T-helper 1 cell treated with Interleukin-12 subunit alpha and Interleukin-12 subunit beta and Interleukin-4 antibody, amounts not matched to agents 30 μg/mL and 1 μg/mL, for 36 hours (primary cell): ENCODE measurements at regions not wholly inside any gene's neighbourhood (a gene's known extent, or its start where the extent isn't known, plus 50 kb on each side); places are given as distances from the start of the nearest gene placed in this dataset.
A peak's percentile ranks its signal among the peaks of the same experiment; 100 is the strongest.

ENCODE experiments used
- H3K27ac Mint-ChIP-seq: one replicate; pipeline ENCODE4 v1.8.0; 2021; ENCODE audit warnings: mild to moderate bottlenecking, mixed read lengths
- H3K27me3 Mint-ChIP-seq: one replicate; pipeline ENCODE4 v1.8.0; 2021; ENCODE audit warnings: low read depth, mixed read lengths
- H3K36me3 Mint-ChIP-seq: one replicate; pipeline ENCODE4 v1.8.0; 2021; ENCODE audit warnings: low read depth, mixed read lengths
- H3K4me1 Mint-ChIP-seq: one replicate; pipeline ENCODE4 v1.8.0; 2021; ENCODE audit warnings: low read depth, mixed read lengths
- H3K4me3 Mint-ChIP-seq: one replicate; pipeline ENCODE4 v1.8.0; 2021; ENCODE audit warnings: mild to moderate bottlenecking, moderate library complexity, mixed read lengths
- H3K9me3 Mint-ChIP-seq: one replicate; pipeline ENCODE4 v1.8.0; 2021; ENCODE audit warnings: mixed read lengths

DNA sequence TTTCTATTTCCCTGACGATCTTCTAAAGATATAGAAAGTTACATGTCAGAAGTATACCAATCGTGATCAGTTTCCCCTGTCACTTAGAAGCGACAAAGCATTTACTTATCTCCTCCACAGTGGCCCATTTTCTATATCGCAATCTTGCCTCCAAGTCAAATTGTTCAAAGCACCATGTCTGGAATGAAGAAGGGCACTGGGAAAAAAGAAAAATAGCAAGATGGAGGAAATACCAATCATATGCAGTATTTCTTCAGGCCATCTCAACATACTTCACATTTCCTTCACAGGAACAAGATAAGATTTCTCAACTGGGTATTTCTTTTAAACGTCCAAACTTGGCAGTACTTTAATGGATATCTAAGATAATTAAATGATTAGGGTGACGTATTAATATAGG, 63.3 kb upstream of the IL6 start:
- Mint-ChIP-seq H3K27ac (no peak overlapping the region), H3K9me3 (peaks cover 4% of the 10 kb centered on the region), H3K27me3 (peaks cover 13% of the 10 kb centered on the region), H3K4me3 (no peak overlapping the region), H3K36me3 (peaks cover 6% of the 10 kb centered on the region), H3K4me1 (peaks cover 29% of the 10 kb centered on the region)

DNA sequence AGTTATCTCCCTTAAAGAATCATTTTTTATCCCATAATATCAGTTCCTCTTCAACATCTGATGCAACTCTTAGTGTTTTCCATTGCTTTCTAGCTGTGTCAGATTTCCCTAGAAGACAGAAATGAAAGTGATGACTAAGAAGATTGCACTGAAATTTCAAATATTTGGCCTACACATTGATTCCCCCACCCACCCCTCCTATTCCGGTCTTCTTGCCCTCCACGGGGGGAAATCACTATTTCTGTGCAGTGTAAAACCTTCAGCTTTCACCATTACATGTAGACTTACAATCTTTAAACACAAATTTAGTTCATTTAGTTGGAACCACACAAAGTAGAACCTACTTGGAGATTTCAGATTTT, 63.7 kb upstream of the IL6 start:
- Mint-ChIP-seq H3K4me1 (peaks cover 29% of the 10 kb centered on the region), H3K4me3 (no peak overlapping the region), H3K27me3 (peaks cover 13% of the 10 kb centered on the region), H3K36me3 (peaks cover 5% of the 10 kb centered on the region), H3K9me3 (peaks cover 6% of the 10 kb centered on the region), H3K27ac (no peak overlapping the region)

DNA sequence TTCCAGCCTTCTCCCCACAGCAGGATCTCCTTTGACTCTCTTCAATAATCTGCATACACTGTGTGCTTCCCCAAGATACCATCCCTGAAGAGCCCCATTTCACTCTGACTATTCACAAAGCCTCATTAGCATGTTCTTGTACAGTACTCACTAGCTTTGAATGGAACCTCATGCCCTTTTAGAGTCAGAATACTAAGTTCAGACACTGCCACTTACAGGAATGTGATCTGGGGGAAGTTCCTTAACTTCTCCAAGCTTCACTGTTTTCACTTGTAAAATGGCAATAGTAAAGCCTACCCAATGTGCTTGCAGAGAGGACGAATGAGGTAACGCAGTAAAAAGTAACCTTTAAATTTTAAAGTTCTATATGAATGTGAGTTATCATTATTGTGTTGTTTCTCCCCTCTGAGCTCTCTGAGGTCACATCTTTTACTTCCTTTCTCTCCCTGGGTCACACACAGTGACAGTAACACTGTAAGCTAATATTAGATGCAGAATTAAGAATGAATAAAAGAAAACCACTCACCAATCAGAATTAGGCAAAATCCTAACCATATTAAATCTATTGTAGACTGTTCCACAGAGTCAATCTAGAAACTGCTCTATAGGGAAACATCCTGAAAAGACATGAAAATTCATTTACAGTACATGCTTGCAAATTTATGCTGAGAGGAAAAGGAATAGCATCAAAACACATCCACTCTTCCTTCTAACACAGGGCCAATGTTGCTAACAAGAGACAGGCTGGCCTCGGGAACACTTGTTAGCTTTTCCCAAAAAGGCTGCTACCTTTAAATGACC, 64.2 kb upstream of the IL6 start:
- Mint-ChIP-seq H3K4me1 (peaks cover 31% of the 10 kb centered on the region), H3K27me3 (peaks cover 13% of the 10 kb centered on the region), H3K9me3 (peaks cover 9% of the 10 kb centered on the region), H3K36me3 (peaks cover 7% of the 10 kb centered on the region), H3K4me3 (peak overlapping the region; percentile 4), H3K27ac (no peak overlapping the region)

DNA sequence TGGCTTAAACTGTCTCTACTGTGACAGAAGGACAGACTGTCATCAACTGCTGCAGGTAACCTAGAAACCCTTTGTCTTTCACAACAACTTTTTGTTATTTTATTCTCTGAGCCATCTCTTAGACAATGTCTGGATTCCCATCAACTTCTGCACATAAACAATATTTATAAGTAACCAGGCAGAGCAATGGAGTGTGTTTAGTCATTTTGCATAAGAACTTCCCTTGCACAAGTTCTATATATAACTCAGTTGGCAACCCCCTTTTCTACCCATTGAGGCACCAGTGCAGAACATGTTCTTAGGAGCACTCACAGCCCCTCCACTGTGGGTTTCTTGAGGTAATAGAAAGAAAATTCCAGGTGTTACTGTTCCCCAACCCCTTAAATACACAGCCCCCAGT, 65.0 kb upstream of the IL6 start:
- H3K27ac Mint-ChIP-seq, result no peak overlapping the region

DNA sequence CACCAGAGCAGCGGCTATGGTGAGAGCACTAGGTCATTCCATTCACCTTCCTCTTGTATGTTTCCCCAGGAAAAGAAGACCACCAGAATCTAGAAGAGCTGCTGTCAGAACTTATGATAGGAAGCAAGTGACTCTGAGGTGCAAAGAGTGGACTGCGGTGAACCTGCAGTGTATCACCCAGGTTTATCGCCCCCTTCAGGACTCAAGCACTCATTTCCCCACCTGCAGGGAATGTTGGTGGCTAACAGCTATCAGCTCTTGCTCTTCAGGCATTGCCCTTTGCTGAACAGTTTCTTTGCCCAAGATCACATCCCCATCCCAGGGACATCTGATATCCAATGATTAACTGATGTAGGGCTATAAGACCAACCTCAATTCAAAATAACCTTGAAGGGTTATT, 66.3 kb upstream of the IL6 start:
- no peak overlapping the region for H3K4me3 Mint-ChIP-seq

More for the DNA sequence above, 65.0 kb upstream of the IL6 start:
- Mint-ChIP-seq H3K27me3 (peaks cover 13% of the 10 kb centered on the region), H3K4me1 (peaks cover 31% of the 10 kb centered on the region), H3K9me3 (peaks cover 9% of the 10 kb centered on the region), H3K36me3 (peaks cover 7% of the 10 kb centered on the region), H3K4me3 (no peak overlapping the region)

DNA sequence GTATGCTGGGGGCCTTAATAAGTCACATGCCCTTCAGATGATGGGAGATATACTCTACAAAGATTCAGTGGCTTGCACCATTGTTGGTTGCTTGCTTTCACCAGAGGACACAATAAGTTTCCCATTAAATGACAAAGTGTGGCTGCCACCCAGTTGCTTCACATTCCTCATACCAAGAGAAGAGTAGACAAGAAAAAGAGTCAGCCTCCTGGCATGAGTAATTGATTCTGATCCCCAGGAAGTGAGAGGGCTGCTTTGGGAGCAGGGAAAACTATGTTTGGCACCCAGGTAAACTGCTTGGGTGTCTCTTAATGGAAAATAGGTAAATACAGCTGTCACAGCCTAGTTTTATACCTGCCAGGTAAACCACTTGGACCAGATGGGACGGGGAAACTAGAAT, 66.7 kb upstream of the IL6 start:
- Mint-ChIP-seq H3K27ac (no peak overlapping the region), H3K4me3 (no peak overlapping the region)

More for the DNA sequence above, 66.3 kb upstream of the IL6 start:
- peaks cover 13% of the 10 kb centered on the region for H3K27me3 Mint-ChIP-seq
- peaks cover 27% of the 10 kb centered on the region for H3K4me1 Mint-ChIP-seq
- peaks cover 7% of the 10 kb centered on the region for H3K9me3 Mint-ChIP-seq
- no peak overlapping the region for H3K27ac Mint-ChIP-seq
- H3K36me3 Mint-ChIP-seq, result peaks cover 5% of the 10 kb centered on the region

DNA sequence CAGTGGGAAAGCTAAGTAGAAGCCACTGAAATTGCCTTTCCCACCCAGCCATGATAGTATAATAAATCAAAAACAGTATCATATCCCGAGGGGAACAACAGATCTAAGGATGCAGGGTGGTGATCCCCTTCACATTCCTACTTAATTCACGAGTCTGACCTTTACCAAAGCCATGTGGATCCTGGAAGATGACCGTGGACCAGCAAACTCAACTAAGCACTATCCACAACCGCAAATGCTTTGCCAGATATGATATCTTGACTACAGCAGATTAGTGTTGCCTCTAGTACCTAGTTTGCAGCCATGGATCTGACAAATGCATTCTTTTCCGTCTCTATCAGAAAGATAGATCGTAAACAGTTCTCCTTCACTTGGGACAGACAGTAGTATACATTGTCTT, 67.3 kb upstream of the IL6 start:
- Mint-ChIP-seq H3K27ac (no peak overlapping the region), H3K27me3 (peaks cover 13% of the 10 kb centered on the region), H3K4me1 (peaks cover 25% of the 10 kb centered on the region), H3K9me3 (peaks cover 5% of the 10 kb centered on the region), H3K4me3 (no peak overlapping the region), H3K36me3 (peaks cover 3% of the 10 kb centered on the region)

More for the DNA sequence above, 66.7 kb upstream of the IL6 start:
- peaks cover 25% of the 10 kb centered on the region for H3K4me1 Mint-ChIP-seq
- H3K9me3 Mint-ChIP-seq, result peaks cover 5% of the 10 kb centered on the region
- peaks cover 13% of the 10 kb centered on the region for H3K27me3 Mint-ChIP-seq
- peaks cover 3% of the 10 kb centered on the region for H3K36me3 Mint-ChIP-seq

DNA sequence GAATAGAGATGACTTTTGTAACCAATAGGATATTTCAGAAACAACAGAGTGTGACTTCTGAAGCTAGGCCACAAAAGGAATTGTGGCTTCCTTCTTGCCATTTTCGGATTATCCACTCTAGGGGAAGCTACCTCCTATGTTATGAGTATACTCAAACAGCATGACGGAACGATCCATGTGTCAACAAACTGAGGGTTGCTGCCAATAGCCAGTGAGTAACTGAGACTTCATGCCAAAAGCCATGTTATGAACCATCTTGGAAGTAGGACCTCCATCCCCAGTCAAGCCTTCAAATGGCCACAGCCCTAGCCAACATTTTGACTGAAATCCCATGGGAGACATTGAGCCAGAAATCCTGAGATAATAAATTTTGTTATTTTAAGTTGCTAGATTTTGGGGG, 69.0 kb upstream of the IL6 start:
- H3K4me3 Mint-ChIP-seq, result no peak overlapping the region
- peaks cover 5% of the 10 kb centered on the region for H3K9me3 Mint-ChIP-seq
- peaks cover 5% of the 10 kb centered on the region for H3K36me3 Mint-ChIP-seq
- H3K27me3 Mint-ChIP-seq, result peaks cover 24% of the 10 kb centered on the region
- H3K27ac Mint-ChIP-seq, result no peak overlapping the region
- H3K4me1 Mint-ChIP-seq, result peaks cover 25% of the 10 kb centered on the region

DNA sequence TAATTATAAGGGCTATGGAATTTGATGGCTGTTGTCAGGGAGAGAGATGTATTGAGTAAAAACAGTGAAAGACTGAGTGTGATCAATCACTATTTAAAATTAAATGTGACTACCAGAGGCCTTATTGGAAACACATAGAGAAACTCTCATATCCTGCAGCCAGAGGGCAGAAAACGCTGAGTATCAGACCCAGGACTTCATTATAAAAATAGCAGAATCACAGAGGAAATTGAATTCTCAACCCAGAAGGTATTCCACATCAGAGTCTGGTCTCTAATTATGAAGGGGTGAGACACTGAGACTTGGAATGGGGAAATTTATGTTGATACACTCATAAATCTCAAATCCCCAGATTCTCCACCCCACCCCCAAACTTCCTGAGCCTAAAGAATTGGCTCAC, 69.5 kb upstream of the IL6 start:
- no peak overlapping the region for H3K4me3 Mint-ChIP-seq
- H3K27me3 Mint-ChIP-seq, result peaks cover 23% of the 10 kb centered on the region
- H3K36me3 Mint-ChIP-seq, result peaks cover 5% of the 10 kb centered on the region
- H3K27ac Mint-ChIP-seq, result no peak overlapping the region
- peaks cover 5% of the 10 kb centered on the region for H3K9me3 Mint-ChIP-seq
- peaks cover 21% of the 10 kb centered on the region for H3K4me1 Mint-ChIP-seq

DNA sequence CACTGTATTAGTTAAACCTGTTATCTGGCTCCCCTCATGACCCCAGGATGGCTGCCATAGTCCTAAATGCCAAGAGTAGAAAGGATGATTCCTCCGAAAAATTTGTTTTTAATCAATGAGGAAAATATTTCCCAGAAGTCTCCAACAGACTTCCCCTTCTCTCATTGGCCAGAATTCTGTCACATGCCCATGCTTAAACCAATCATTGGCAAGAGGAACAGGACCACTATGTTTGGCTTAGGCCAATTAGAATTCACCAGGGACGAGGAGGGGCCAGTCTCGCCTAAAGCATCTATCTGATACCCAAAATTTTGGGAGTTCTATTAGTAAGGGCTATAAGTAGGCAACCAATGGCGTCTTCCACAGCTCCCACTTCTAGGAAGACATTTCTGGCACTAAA, 71.2 kb upstream of the IL6 start:
- Mint-ChIP-seq H3K27ac (no peak overlapping the region), H3K4me3 (no peak overlapping the region)

DNA sequence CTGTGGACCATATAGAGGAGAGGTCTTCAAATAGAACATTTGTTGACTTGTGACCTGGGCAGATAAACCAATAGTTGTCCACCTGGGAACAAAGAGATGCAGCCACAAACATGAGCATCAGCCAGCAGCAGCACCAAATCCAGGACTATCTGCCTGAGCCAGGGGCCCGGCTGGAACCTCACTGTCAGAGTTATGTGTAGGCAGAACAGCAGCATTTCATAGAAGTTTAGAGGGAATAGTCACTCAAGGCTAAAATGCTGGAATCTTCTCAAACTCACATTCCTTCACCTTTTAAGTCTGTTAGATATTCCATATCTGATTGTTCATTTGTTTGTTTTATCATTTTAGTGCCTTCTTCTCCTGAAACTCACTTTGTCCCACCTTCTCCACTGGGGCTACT, 72.2 kb upstream of the IL6 start:
- peaks cover 12% of the 10 kb centered on the region for H3K4me1 Mint-ChIP-seq
- peaks cover 12% of the 10 kb centered on the region for H3K9me3 Mint-ChIP-seq
- H3K4me3 Mint-ChIP-seq, result no peak overlapping the region
- H3K36me3 Mint-ChIP-seq, result peaks cover 7% of the 10 kb centered on the region
- no peak overlapping the region for H3K27ac Mint-ChIP-seq
- peaks cover 15% of the 10 kb centered on the region for H3K27me3 Mint-ChIP-seq

More for the DNA sequence above, 71.2 kb upstream of the IL6 start:
- Mint-ChIP-seq H3K36me3 (peaks cover 5% of the 10 kb centered on the region), H3K4me1 (peaks cover 12% of the 10 kb centered on the region), H3K9me3 (peaks cover 6% of the 10 kb centered on the region), H3K27me3 (peaks cover 11% of the 10 kb centered on the region)

DNA sequence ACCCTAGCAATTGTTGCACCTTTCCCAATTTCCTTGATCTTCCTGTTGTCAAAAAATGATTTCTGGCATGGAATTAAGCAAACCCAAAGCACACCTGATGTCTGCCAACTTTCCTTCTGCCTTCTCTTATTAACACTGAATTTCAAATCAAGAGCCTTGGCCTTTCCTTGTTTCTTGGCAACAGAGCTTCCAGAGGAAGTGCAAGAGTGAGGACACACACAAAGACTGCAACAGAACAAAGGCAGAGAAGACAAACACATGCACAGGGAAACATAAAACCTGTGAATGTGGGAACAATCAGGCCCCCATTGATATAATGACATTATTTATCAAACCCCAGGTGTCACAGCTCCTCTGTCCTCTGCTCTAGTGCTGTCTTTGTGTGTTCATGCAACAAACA, 73.0 kb upstream of the IL6 start:
- H3K9me3 Mint-ChIP-seq, result peaks cover 15% of the 10 kb centered on the region
- peaks cover 7% of the 10 kb centered on the region for H3K36me3 Mint-ChIP-seq
- H3K27ac Mint-ChIP-seq, result no peak overlapping the region
- H3K4me3 Mint-ChIP-seq, result no peak overlapping the region
- peaks cover 16% of the 10 kb centered on the region for H3K27me3 Mint-ChIP-seq
- H3K4me1 Mint-ChIP-seq, result peaks cover 12% of the 10 kb centered on the region

DNA sequence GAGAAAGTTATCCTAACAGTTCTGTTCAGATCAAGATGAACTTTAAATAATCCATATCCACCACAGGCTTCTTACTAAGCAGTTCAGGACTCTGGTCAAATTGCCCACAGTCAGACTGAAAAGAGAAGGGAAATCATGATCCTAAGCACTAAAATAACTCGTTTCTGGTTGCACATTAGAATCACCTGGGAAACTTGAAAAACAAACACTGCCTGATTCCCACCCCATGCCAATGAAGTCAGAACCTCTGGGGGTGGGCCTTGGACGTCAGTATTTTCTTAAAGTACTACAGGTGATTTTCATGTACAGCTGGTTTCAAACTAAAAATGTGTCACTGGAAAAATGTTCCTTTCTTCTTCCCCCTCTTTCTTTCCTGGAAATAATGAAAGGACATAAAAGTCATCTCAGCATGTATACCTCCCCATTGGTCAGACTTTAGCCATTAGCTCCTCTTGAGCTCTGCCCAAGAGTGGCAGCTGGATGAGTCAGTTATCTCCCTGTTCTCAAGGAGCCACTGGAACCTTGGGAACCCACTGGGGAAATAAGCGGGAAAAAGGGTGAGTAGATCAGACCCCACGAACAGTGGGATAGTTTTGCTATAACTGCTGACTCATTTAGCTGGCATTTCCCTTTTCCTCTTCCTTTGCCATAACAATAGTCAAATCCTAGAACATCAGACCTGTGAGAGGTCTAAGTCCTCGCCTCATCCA, 75.3 kb upstream of the IL6 start:
- Mint-ChIP-seq H3K27ac (no peak overlapping the region), H3K4me3 (no peak overlapping the region), H3K9me3 (peaks cover 30% of the 10 kb centered on the region), H3K4me1 (peaks cover 10% of the 10 kb centered on the region), H3K27me3 (peaks cover 16% of the 10 kb centered on the region), H3K36me3 (peaks cover 16% of the 10 kb centered on the region)

DNA sequence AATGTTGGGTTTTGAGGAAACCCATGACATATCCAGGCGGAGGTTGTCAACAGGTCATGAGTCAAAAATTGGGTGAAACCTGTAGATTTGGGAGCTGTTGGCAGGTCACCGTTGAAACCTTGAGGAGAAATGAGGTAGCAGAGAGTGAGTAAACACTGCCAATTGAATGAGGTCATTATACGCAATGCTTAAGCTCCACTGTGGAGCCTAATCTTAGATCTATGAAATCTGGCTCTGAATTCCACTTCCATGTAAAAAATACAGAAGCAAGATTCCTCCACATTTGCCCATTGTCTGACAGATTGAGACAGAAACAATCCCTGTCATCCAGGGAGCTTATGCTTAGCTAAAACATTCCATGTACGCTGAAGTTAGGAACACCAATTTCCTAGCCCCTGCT, 76.0 kb upstream of the IL6 start:
- H3K27ac Mint-ChIP-seq, result no peak overlapping the region
- peaks cover 9% of the 10 kb centered on the region for H3K4me1 Mint-ChIP-seq
- peaks cover 16% of the 10 kb centered on the region for H3K27me3 Mint-ChIP-seq
- H3K9me3 Mint-ChIP-seq, result peaks cover 36% of the 10 kb centered on the region
- no peak overlapping the region for H3K4me3 Mint-ChIP-seq
- H3K36me3 Mint-ChIP-seq, result peaks cover 17% of the 10 kb centered on the region

DNA sequence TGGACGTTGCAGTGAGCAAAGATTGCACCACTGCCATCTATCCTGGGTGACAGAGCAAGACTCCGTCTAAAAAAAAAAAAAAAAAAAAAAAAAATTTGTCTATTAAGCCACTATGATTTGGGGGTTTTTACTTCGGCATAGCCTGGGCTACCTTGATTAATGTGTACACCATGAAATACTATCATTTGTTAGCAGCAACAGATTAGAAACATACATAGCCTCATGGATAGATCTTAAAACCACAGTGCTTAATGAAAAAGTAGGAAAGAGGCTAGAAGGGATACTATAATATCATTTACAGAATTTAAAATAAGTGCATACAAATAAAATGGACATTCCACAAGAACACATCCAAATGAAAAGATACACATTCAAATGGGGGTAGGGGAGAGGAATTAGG, 77.3 kb upstream of the IL6 start:
- no peak overlapping the region for H3K27ac Mint-ChIP-seq
- peaks cover 16% of the 10 kb centered on the region for H3K27me3 Mint-ChIP-seq
- H3K4me3 Mint-ChIP-seq, result no peak overlapping the region
- peaks cover 9% of the 10 kb centered on the region for H3K4me1 Mint-ChIP-seq
- H3K36me3 Mint-ChIP-seq, result peaks cover 24% of the 10 kb centered on the region
- peaks cover 46% of the 10 kb centered on the region for H3K9me3 Mint-ChIP-seq
